ENCODE measurements at regions not wholly inside any gene's neighbourhood (a gene's known extent, or its start where the extent isn't known, plus 50 kb on each side); places are given as distances from the start of the nearest gene placed in this dataset.

DNA sequence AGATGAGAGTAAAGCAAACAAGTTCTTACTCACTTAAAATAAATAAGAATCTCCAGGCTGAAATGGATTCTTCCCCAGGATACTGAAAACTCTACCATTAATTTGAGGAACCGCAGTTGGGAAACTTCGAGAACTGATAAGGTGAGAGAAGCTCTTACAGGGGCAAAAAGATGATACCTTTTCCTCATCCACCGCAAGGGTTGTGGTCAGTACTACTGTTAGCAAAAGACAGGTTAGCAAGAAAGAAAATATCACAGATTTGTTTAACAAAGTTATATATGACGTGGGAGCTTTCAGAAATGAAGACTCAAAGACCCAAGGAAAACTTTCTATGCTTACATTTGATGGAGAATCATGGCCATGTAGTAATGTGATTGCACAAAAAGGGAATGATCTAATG, 441.6 kb downstream of the PCNX1 start:
- no peaks in the 10 kb centered on the region for H3K27me3 ChIP-seq (ENCODE audit: insufficient read depth, low read length, poor library complexity)
- peaks cover 5% of the 10 kb centered on the region for H4K20me1 ChIP-seq (ENCODE audit: insufficient read depth, low read length)
- no peak overlapping the region for H2AFZ ChIP-seq (ENCODE audit: low read depth, low read length)
- no peak overlapping the region for H3K4me2 ChIP-seq (ENCODE audit: insufficient read depth, low read length)
- no peak overlapping the region for H3K9ac ChIP-seq (ENCODE audit: low read depth, low read length)
- H3K36me3 ChIP-seq (ENCODE audit: insufficient read depth, low read length), result no peaks in the 10 kb centered on the region; the same call in 1 of the 2 replicates
- H3K4me3 ChIP-seq (ENCODE audit: low read depth in 1 of 2, low read length in 2 of 2), result no peak overlapping the region
- H3K4me1 ChIP-seq (ENCODE audit: insufficient read depth, low read length), result no peaks in the 10 kb centered on the region
- no peaks in the 10 kb centered on the region for H3K9me3 ChIP-seq (ENCODE audit: insufficient read depth, low read length, severe bottlenecking)
- H3K27ac ChIP-seq (ENCODE audit: low read length), result no peak overlapping the region
- TF ChIP-seq, protein P1, sequence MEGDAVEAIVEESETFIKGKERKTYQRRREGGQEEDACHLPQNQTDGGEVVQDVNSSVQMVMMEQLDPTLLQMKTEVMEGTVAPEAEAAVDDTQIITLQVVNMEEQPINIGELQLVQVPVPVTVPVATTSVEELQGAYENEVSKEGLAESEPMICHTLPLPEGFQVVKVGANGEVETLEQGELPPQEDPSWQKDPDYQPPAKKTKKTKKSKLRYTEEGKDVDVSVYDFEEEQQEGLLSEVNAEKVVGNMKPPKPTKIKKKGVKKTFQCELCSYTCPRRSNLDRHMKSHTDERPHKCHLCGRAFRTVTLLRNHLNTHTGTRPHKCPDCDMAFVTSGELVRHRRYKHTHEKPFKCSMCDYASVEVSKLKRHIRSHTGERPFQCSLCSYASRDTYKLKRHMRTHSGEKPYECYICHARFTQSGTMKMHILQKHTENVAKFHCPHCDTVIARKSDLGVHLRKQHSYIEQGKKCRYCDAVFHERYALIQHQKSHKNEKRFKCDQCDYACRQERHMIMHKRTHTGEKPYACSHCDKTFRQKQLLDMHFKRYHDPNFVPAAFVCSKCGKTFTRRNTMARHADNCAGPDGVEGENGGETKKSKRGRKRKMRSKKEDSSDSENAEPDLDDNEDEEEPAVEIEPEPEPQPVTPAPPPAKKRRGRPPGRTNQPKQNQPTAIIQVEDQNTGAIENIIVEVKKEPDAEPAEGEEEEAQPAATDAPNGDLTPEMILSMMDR (IDR thresholded peaks at IDR 0.05; ENCODE audit: borderline replicate concordance, extremely low read depth, low read length, poor library complexity, severe bottlenecking), result no peak
- TF ChIP-seq EZH2 (IDR thresholded peaks at IDR 0.05; ENCODE audit: borderline replicate concordance, low read depth, low read length, severe bottlenecking), result no peak
- DNase-seq (no peak), ATAC-seq (ENCODE audit: insufficient read depth, low read depth) (no peak)
- peaks cover 79% of the 10 kb centered on the region for H3K79me2 ChIP-seq (ENCODE audit: insufficient read depth, low read length)

DNA sequence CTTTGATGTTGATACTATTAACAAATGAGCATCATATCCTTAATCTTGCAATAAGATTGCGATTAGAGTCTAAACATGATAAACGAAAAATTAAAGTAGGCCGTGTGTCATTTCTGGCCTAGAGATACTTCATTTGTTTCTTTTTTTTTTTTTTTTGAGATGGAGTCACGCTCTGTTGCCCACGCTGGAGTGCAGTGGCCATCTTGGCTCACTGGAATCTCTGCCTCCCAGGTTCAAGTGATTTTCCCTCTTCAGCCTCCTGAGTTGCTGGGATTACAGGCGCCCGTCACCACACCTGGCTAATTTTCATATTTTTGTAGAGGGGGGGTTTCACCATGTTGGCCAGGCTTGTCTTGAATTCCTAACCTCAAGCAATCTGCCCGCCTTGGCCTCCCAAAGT, 446.9 kb downstream of the PCNX1 start:
- Histone ChIP-seq H2AFZ (ENCODE audit: low read depth, low read length) (no peak overlapping the region), H3K9ac (ENCODE audit: low read depth, low read length) (no peak overlapping the region), H3K9me3 (ENCODE audit: insufficient read depth, low read length, severe bottlenecking) (no peaks in the 10 kb centered on the region), H4K20me1 (ENCODE audit: insufficient read depth, low read length) (no peaks in the 10 kb centered on the region; the same call in none of the 2 replicates), H3K4me1 (ENCODE audit: insufficient read depth, low read length) (no peaks in the 10 kb centered on the region), H3K79me2 (ENCODE audit: insufficient read depth, low read length) (peaks cover 79% of the 10 kb centered on the region), H3K4me3 (ENCODE audit: low read depth in 1 of 2, low read length in 2 of 2) (no peak overlapping the region), H3K4me2 (ENCODE audit: insufficient read depth, low read length) (no peak overlapping the region), H3K36me3 (ENCODE audit: insufficient read depth, low read length) (no peaks in the 10 kb centered on the region; the same call in 1 of the 2 replicates), H3K27me3 (ENCODE audit: insufficient read depth, low read length, poor library complexity) (no peaks in the 10 kb centered on the region), H3K27ac (ENCODE audit: low read length) (no peak overlapping the region)
- DNase-seq (no peak), ATAC-seq (ENCODE audit: insufficient read depth, low read depth) (no peak)
- TF ChIP-seq, protein P1 (IDR thresholded peaks at IDR 0.05; ENCODE audit: borderline replicate concordance, extremely low read depth, low read length, poor library complexity, severe bottlenecking), result no peak
- TF ChIP-seq EZH2 (IDR thresholded peaks at IDR 0.05; ENCODE audit: borderline replicate concordance, low read depth, low read length, severe bottlenecking), result no peak

DNA sequence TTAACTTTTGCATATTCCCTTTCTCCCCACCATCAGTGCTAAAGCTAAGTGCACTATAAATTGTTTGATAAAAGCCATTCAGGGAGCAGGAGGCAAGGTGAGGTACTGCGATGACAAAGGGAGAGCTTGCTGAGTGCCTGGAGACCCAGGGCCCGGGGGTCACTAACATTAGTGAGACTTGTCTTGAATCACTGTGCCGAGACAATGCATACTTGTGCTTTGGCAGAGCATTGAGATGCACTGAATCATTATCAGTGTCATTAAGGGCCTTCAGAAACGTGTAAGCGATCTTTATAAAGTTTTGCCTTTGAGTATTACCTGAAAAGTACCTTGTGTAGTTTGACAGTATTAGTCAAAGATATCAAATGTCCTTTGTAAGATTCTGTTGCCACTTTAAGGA, 447.5 kb downstream of the PCNX1 start:
- H3K4me3 ChIP-seq (ENCODE audit: low read depth in 1 of 2, low read length in 2 of 2), result no peak overlapping the region
- H2AFZ ChIP-seq (ENCODE audit: low read depth, low read length), result no peak overlapping the region
- H4K20me1 ChIP-seq (ENCODE audit: insufficient read depth, low read length), result no peaks in the 10 kb centered on the region; the same call in none of the 2 replicates
- TF ChIP-seq EZH2 (IDR thresholded peaks at IDR 0.05; ENCODE audit: borderline replicate concordance, low read depth, low read length, severe bottlenecking), result no peak
- TF ChIP-seq, protein P1 (IDR thresholded peaks at IDR 0.05; ENCODE audit: borderline replicate concordance, extremely low read depth, low read length, poor library complexity, severe bottlenecking), result no peak
- H3K27ac ChIP-seq (ENCODE audit: low read length), result no peak overlapping the region
- H3K9ac ChIP-seq (ENCODE audit: low read depth, low read length), result no peak overlapping the region
- no peaks in the 10 kb centered on the region for H3K27me3 ChIP-seq (ENCODE audit: insufficient read depth, low read length, poor library complexity)
- no peaks in the 10 kb centered on the region for H3K4me1 ChIP-seq (ENCODE audit: insufficient read depth, low read length)
- H3K79me2 ChIP-seq (ENCODE audit: insufficient read depth, low read length), result peaks cover 78% of the 10 kb centered on the region
- no peak for ATAC-seq (ENCODE audit: insufficient read depth, low read depth)
- H3K9me3 ChIP-seq (ENCODE audit: insufficient read depth, low read length, severe bottlenecking), result no peaks in the 10 kb centered on the region
- no peak for DNase-seq
- H3K4me2 ChIP-seq (ENCODE audit: insufficient read depth, low read length), result no peak overlapping the region
- H3K36me3 ChIP-seq (ENCODE audit: insufficient read depth, low read length), result no peaks in the 10 kb centered on the region; the same call in 1 of the 2 replicates

Data from DND-41 (cell line).